Heart left ventricle (tissue), 16 donors: ENCODE measurements at regions not wholly inside any gene's neighbourhood (a gene's known extent, or its start where the extent isn't known, plus 50 kb on each side); places are given as distances from the start of the nearest gene placed in this dataset.

Source experiments
- ATAC-seq, 4 donors: fragments of 200-7000 bp; cut with Tn5 transposase; one replicate each; pipeline ENCODE4 v1.9.1; 2020 to 2022; ENCODE audit warnings: moderate library complexity in 4 of 4, mild to moderate bottlenecking in 3 of 4, moderate number of reproducible peaks in 1 of 4
- DNase-seq, 5 donors: peaks; one replicate each; pipeline ENCODE4 v3.0.0-alpha.2; 2020
- H3K27ac ChIP-seq, 12 donors: fragments of 200-600 bp; sonication (generic) in 4 of 12; one replicate each; pipeline versions ENCODE4 v1.5.0 to v1.8.0; 2016 to 2022; ENCODE audit warnings: mild to moderate bottlenecking in 2 of 12
- H3K27me3 ChIP-seq, 9 donors: fragments of 200-600 bp; sonication (generic) in 2 of 9; one replicate each; pipeline versions ENCODE4 v1.5.1 to v1.8.0; 2016 to 2022; ENCODE audit warnings: mild to moderate bottlenecking in 3 of 9
- H3K36me3 ChIP-seq, 9 donors: fragments of 200-600 bp; sonication (generic) in 2 of 9; one replicate each; pipeline versions ENCODE4 v1.5.0 to v1.8.0; 2018 to 2022; ENCODE audit warnings: mild to moderate bottlenecking in 2 of 9
- H3K4me1 ChIP-seq, 12 donors: fragments of 200-600 bp; sonication (generic) in 4 of 12; one replicate each; pipeline versions ENCODE4 v1.5.0 to v1.8.0; 2016 to 2022; ENCODE audit warnings: mild to moderate bottlenecking in 3 of 12
- H3K4me3 ChIP-seq, 12 donors: fragments of 200-600 bp; sonication (generic) in 4 of 12; one replicate each; pipeline versions ENCODE4 v1.5.0 to v1.8.0; 2017 to 2022; ENCODE audit warnings: mild to moderate bottlenecking in 9 of 12, moderate library complexity in 4 of 12
- H3K9me3 ChIP-seq, 12 donors: fragments of 200-600 bp; sonication (generic) in 4 of 12; one replicate each; pipeline versions ENCODE4 v1.5.0 to v1.8.0; 2016 to 2022; ENCODE audit warnings: mild to moderate bottlenecking in 1 of 12
- POLR2A ChIP-seq, 2 donors: fragments of 450-650 bp; IDR thresholded peaks; one replicate each; pipeline ENCODE4 v1.6.1; 2017; ENCODE audit warnings: antibody characterized with exemption in 2 of 2, mild to moderate bottlenecking in 2 of 2, moderate library complexity in 2 of 2
- WGBS, 4 donors: extraction: QIAGEN DNeasy Blood & Tissue Kit in 2 of 4; methylation state at CpG; one replicate each; pipeline versions ENCODE4 v1.1.5 to v1.1.7; 2013 to 2018; 5-methylcytosine and 5-hydroxymethylcytosine counted together
- intact Hi-C, 10 donors: fragments of 100-400 bp; cut with DNase I; formaldehyde crosslinking; loops; one replicate each; pipeline versions ENCODE4 v1.11.1 to v1.14.2; 2022
- TF ChIP-seq, protein P1 (sequence below), 12 donors: fragments of 200-600 bp; sonication (generic) in 4 of 12; IDR thresholded peaks; one replicate each; pipeline versions ENCODE4 v1.5.0 to v1.8.0; 2018 to 2022; ENCODE audit warnings: antibody characterized with exemption in 12 of 12, mild to moderate bottlenecking in 5 of 12
- donor health status: ischemic (EF 13 %, LVEDD 7.1; RV severe dilation, severe dysfunction).
- donor health status: healthy with polysubstance abuse.
- donor health status: DM: no; HTN: yes; CAD: no.
- donor health status: DM: no; HTN: no; CAD: no.
- donor health status: ischemic (EF 25% LVEDD 6.9; RV normal size, moderate dysfunction).
- donor health status: ischemic (EF 25% LVEDD 5.7; RV mildly dilated, moderate dysfunction).
- donor health status: healthy.
- donor health status: DM: yes; HTN: yes; CAD: no.
- donor health status: ischemic (EF 35%, LVEDD 5.7; RV mildly dilated, moderate dysfunction).
- donor health status: nonischemic (EF 11% LVEDD 7.7; RV severe dilation, severe dysfunction).
- donor health status: DM: yes; HTN: yes; CAD: no.
- donor health status: PGD.
- donor health status: ischemic (EF 29% LVEDD 5.4; RV normal size, mild dysfunction).
- donor health status: nonischemic (EF 23%, LVEDD 6.1; RV moderate dilation, normal function).

DNA sequence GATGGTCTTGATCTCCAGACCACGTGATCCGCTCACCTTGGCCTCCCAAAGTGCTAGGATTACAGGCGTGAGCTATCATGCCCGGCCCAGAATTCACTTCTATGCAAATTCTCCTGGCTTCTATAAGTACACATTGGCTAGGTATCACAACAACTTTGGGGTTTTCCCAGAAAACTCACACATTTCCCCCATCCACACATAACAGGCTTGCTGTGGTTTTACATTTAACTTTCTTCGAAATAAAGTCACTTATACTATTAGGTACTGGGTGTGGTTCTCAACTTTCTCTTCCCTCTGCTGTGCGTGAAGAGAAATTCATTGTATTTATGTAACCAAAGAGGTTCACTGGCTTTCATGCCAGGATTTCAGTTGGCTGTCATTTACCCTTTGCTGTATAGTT, 439.4 kb upstream of the CWC22 start:
- DNase-seq (no peak), ATAC-seq (no peak)
- Histone ChIP-seq H3K9me3 (peaks cover 0 to 5% (median 0%) of the 10 kb centered on the region in 12 donors), H3K4me1 (no peaks in the 10 kb centered on the region), H3K27ac (no peak overlapping the region), H3K27me3 (no peaks in the 10 kb centered on the region), H3K4me3 (no peak overlapping the region), H3K36me3 (no peaks in the 10 kb centered on the region)
- 88 to 89% (median 88%) methylated on average over 6 of the region's 6 CpGs for WGBS, 4 donors
- TF ChIP-seq, protein P1, sequence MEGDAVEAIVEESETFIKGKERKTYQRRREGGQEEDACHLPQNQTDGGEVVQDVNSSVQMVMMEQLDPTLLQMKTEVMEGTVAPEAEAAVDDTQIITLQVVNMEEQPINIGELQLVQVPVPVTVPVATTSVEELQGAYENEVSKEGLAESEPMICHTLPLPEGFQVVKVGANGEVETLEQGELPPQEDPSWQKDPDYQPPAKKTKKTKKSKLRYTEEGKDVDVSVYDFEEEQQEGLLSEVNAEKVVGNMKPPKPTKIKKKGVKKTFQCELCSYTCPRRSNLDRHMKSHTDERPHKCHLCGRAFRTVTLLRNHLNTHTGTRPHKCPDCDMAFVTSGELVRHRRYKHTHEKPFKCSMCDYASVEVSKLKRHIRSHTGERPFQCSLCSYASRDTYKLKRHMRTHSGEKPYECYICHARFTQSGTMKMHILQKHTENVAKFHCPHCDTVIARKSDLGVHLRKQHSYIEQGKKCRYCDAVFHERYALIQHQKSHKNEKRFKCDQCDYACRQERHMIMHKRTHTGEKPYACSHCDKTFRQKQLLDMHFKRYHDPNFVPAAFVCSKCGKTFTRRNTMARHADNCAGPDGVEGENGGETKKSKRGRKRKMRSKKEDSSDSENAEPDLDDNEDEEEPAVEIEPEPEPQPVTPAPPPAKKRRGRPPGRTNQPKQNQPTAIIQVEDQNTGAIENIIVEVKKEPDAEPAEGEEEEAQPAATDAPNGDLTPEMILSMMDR (IDR thresholded peaks at IDR 0.05): no peak
- no peak for TF ChIP-seq POLR2A (IDR thresholded peaks at IDR 0.05)
- intact Hi-C loops: no loop called here

DNA sequence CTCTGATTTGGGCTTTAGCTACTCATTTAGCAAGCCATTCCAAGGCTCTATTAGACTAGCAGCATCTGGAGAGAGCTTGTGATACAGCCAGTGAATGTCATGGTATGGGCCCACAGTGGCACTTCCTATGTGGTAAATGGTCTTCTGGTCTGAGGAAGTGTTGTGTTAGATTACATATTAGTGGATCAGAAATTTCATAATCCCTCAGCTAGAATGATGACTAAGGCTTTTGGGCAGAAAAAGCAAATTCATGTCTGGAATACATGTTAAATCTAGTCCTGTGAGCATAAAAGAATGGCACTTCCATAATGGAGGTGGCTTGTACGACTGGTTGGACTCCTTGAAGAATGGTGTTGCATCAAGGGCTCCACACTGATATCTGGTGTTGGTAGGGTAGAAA, 436.8 kb upstream of the CWC22 start:
- ATAC-seq (no peak), DNase-seq (no peak)
- no peak overlapping the region for H3K27ac ChIP-seq
- H3K27me3 ChIP-seq: no peaks in the 10 kb centered on the region
- peaks cover 0 to 5% (median 0%) of the 10 kb centered on the region in 12 donors for H3K9me3 ChIP-seq
- 0 to 80% (median 64%) methylated on average over 1 of the region's 1 CpG for WGBS, 4 donors
- no peaks in the 10 kb centered on the region for H3K36me3 ChIP-seq
- TF ChIP-seq, protein P1 (IDR thresholded peaks at IDR 0.05): no peak
- no peak for TF ChIP-seq POLR2A (IDR thresholded peaks at IDR 0.05)
- intact Hi-C loops: no loop called here
- no peaks in the 10 kb centered on the region for H3K4me1 ChIP-seq
- no peak overlapping the region for H3K4me3 ChIP-seq

DNA sequence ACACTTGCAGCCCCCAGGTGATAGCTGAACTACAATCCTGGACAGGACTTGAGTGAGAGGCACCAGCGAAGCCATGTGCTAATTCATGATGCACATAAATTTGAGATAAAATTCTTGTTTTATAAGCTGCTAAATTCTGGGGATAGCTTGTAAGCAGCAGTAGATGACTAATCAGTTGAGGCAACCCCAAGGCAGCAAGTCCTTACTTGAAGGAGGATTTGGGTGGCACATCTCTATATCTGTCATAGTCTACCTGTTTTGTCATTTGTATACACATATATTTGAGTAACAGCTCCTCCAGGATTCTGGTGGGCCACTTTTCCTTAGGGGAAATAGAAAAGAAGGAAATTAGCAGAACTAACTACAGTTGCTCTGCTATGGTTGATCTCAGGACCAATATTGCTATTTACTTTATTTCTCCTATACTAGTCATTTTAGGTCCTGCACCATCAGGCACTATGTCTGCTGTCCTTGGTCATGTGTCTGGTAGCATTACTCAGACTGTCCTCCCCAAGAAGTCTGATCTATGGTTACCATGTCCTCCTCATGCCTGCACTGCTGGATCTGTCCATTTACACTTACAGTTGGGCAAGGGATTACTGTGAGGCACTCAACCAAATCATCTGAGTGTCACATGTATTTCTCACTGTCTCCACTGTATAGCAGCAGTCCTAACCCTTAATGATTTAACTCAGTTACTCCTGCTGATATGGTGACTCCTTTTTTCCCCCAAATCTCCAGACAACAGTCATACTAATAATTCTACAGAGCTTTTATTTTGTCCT, 436.0 kb upstream of the CWC22 start:
- no peaks in the 10 kb centered on the region for H3K4me1 ChIP-seq
- TF ChIP-seq, protein P1 (IDR thresholded peaks at IDR 0.05): no peak
- no peak for TF ChIP-seq POLR2A (IDR thresholded peaks at IDR 0.05)
- 89 to 97% (median 90%) methylated on average over 1 of the region's 1 CpG for WGBS, 4 donors
- intact Hi-C loops: no loop called here
- no peaks in the 10 kb centered on the region for H3K36me3 ChIP-seq
- no peaks in the 10 kb centered on the region for H3K27me3 ChIP-seq
- H3K9me3 ChIP-seq: peaks cover 0 to 5% (median 0%) of the 10 kb centered on the region in 12 donors
- ATAC-seq: no peak
- DNase-seq: no peak
- no peak overlapping the region for H3K27ac ChIP-seq
- no peak overlapping the region for H3K4me3 ChIP-seq

DNA sequence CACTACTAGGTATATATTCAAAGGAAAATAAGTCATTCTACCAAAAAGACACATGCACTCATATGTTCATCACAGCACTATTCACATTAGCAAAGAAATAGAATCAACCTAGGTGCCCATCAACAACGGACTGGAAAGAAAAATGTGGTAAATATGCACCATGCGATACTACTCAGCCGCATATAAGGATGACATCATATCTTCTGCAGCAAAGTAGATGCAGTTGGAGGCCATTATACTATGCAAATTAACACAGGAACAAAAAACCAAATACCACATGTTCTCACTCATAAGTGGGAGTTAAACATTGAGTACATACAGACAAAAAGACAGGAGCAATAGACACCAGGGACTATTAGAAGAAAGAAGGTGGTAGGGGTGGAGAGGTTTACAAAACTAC, 412.1 kb upstream of the CWC22 start:
- Histone ChIP-seq H3K36me3 (no peaks in the 10 kb centered on the region), H3K9me3 (peaks cover 0 to 12% (median 0%) of the 10 kb centered on the region in 12 donors), H3K27me3 (no peaks in the 10 kb centered on the region), H3K27ac (no peak overlapping the region), H3K4me1 (no peaks in the 10 kb centered on the region), H3K4me3 (no peak overlapping the region)
- ATAC-seq (no peak), DNase-seq (no peak)
- intact Hi-C loops: no loop called here
- TF ChIP-seq POLR2A (IDR thresholded peaks at IDR 0.05): no peak
- TF ChIP-seq, protein P1 (IDR thresholded peaks at IDR 0.05): no peak
- 89 to 94% (median 89%) methylated on average over 3 of the region's 3 CpGs for WGBS, 4 donors
